ENCODE measurements at regions not wholly inside any gene's neighbourhood (a gene's known extent, or its start where the extent isn't known, plus 50 kb on each side); places are given as distances from the start of the nearest gene placed in this dataset.
A peak's percentile ranks its signal among the peaks of the same experiment; 100 is the strongest.

DNA sequence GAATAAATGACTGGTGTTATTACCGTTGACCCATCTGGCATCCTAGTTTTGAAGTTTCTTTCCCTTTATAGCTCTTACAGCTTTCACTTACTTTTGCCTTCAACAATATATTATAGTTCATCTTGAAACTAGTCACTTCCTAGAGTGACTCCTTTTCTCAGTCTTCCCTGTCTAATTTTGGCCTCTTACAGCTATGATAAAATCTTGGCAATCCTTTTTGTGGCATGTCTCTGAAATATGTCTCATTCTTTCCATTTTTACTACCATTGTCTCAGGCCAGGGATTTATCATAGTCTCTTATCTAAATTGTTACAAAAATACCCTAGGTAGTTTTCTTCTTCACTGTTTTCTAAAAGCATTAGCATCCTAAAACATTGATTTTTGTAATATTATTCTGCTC lies 621.3 kb upstream of the ZNF608 start:
- H3K27me3 ChIP-seq (ENCODE audit: control insufficient read depth, insufficient read depth, low read length, poor library complexity, severe bottlenecking): no peaks in the 10 kb centered on the region
- H3K9me3 ChIP-seq (ENCODE audit: control insufficient read depth, low read length): no peaks in the 10 kb centered on the region
- H3K9ac ChIP-seq (ENCODE audit: extremely low read depth, low read length, poor library complexity, severe bottlenecking): no peak overlapping the region
- Mint-ChIP-seq H3K4me1 (peaks cover 15% of the 10 kb centered on the region), H3K4me3 (no peak overlapping the region), H3K27ac (no peak overlapping the region), H3K36me3 (ENCODE audit: low read depth) (peaks cover 3% of the 10 kb centered on the region), H3K27me3 (ENCODE audit: insufficient read depth) (no peaks in the 10 kb centered on the region), H3K9me3 (peaks cover 5% of the 10 kb centered on the region)
- DNase-seq: no peak
- no peaks in the 10 kb centered on the region for H3K36me3 ChIP-seq (ENCODE audit: control insufficient read depth, insufficient read depth, low read length)
- peaks cover under 1% of the 10 kb centered on the region for H3K4me1 ChIP-seq (ENCODE audit: control insufficient read depth, insufficient read depth, low read length)
- TF ChIP-seq CTCF (conservative IDR thresholded peaks at IDR 0.05): no peak
- no peak overlapping the region for H3K27ac ChIP-seq (ENCODE audit: low read depth, low read length)
- WGBS, 2 experiments (ENCODE audit: insufficient coverage in 1 of 2, insufficient read length in 1 of 2): 100% methylated on average over 1 of the region's 1 CpG; no CpG with 5 or more reads in 1 of the 2 experiments
- no peak overlapping the region for H3K4me3 ChIP-seq (ENCODE audit: low read length)

DNA sequence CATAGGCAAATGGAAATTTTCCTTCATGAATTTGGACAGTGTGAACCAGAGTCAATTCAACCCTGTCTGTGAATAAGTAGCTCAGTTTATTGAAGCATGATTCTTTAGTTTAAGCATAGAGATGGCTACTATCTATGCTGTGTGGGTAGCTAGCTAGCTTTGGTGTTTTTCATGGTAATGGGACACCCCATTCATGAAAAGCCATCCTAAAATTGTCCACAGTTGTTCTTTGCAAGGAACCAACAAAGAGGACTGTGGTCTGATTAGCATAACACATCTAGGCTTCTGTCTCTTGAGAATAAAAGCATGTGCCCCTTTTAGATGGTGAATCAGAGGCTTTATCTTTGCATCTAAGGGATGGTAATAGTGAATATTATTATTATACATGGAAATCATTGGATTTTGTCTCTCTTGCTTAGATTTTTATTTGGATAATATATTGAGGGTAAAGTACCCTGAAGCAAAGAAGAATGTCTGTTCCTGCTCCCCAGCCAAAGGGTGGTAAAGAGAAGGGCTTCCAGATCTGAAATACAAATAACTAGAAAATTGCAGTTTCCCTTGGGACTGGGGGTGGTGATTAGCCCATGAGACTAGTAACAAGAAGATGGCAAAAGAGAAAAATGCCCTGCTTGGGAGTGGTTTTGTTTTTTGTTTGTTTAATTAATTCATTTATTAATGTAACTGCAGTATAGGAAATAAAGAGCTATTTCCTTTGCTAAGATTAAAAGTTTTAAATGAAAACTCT lies 624.2 kb upstream of the ZNF608 start:
- TF ChIP-seq CTCF (conservative IDR thresholded peaks at IDR 0.05): no peak
- Histone ChIP-seq H3K4me1 (ENCODE audit: control insufficient read depth, insufficient read depth, low read length) (peaks cover 2% of the 10 kb centered on the region), H3K9ac (ENCODE audit: extremely low read depth, low read length, poor library complexity, severe bottlenecking) (no peak overlapping the region), H3K4me3 (ENCODE audit: low read length) (no peak overlapping the region), H3K27me3 (ENCODE audit: control insufficient read depth, insufficient read depth, low read length, poor library complexity, severe bottlenecking) (no peaks in the 10 kb centered on the region), H3K27ac (ENCODE audit: low read depth, low read length) (peak overlapping the region; percentile 52), H3K9me3 (ENCODE audit: control insufficient read depth, low read length) (no peaks in the 10 kb centered on the region), H3K36me3 (ENCODE audit: control insufficient read depth, insufficient read depth, low read length) (no peaks in the 10 kb centered on the region)
- DNase-seq: no peak
- Mint-ChIP-seq H3K4me1 (peaks cover 37% of the 10 kb centered on the region), H3K9me3 (peaks cover 2% of the 10 kb centered on the region), H3K27me3 (ENCODE audit: insufficient read depth) (no peaks in the 10 kb centered on the region), H3K27ac (peak overlapping the region; percentile 3), H3K36me3 (ENCODE audit: low read depth) (peaks cover 3% of the 10 kb centered on the region), H3K4me3 (no peak overlapping the region)

DNA sequence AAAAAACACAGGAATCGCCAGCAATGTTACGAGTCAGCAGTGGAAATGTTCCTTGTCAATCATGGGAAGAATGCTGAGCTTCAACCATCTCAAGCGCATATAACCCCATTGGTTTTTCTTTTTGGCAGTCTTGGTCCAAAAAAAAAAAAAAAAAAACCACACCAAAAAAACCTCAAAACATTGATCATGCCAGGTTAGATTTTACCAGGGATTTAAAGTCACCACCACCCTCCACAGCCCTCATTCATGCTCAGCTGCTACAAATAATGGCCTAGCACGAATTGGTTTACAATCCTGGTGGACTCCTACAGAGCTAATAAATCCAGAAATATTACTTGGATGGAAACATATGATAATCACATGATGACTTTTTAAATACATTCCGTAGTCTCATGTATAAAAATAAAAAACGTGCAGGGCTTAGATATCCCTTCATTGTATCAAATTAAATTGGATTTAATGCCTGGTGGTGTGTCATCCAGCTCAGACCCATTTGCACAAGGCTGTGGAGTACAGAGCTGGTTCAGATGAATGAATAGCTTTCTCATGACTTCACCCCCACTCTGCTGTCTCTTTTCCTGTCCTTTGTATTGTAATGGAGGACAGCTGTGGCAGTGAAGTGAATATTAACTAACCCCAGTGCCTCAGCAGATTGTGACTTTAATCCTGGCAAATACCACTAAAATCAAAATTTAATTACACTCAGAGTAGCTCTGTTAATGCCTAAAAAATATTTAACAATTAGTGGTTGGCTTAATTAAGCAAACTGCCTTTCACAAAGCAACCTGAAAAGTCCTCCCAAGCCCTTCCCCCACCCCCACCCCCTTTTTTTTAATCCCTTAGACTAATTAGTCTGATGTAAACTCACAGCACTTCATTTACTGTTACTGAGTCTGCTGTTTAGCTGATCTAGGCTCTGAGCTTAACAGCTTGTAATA lies 626.5 kb upstream of the ZNF608 start:
- no peaks in the 10 kb centered on the region for H3K9me3 Mint-ChIP-seq
- no peaks in the 10 kb centered on the region for H3K9me3 ChIP-seq (ENCODE audit: control insufficient read depth, low read length)
- 61 to 90% methylated on average over 2 to 6 of the region's 6 CpGs for WGBS, 2 experiments (ENCODE audit: insufficient coverage in 1 of 2, insufficient read length in 1 of 2)
- DNase-seq: peak; percentile 55
- H3K9ac ChIP-seq (ENCODE audit: extremely low read depth, low read length, poor library complexity, severe bottlenecking): no peak overlapping the region
- peak overlapping the region; percentile 92 for H3K27ac Mint-ChIP-seq
- H3K27ac ChIP-seq (ENCODE audit: low read depth, low read length): peak overlapping the region; percentile 86
- peaks cover 2% of the 10 kb centered on the region for H3K4me1 ChIP-seq (ENCODE audit: control insufficient read depth, insufficient read depth, low read length)
- H3K4me3 ChIP-seq (ENCODE audit: low read length): peak overlapping the region; percentile 5
- no peaks in the 10 kb centered on the region for H3K27me3 ChIP-seq (ENCODE audit: control insufficient read depth, insufficient read depth, low read length, poor library complexity, severe bottlenecking)
- no peaks in the 10 kb centered on the region for H3K36me3 ChIP-seq (ENCODE audit: control insufficient read depth, insufficient read depth, low read length)
- H3K4me3 Mint-ChIP-seq: peak overlapping the region; percentile 20
- H3K4me1 Mint-ChIP-seq: peaks cover 48% of the 10 kb centered on the region
- no peaks in the 10 kb centered on the region for H3K36me3 Mint-ChIP-seq (ENCODE audit: low read depth)
- no peak for TF ChIP-seq CTCF (conservative IDR thresholded peaks at IDR 0.05)
- H3K27me3 Mint-ChIP-seq (ENCODE audit: insufficient read depth): no peaks in the 10 kb centered on the region
